ENCODE measurements at regions not wholly inside any gene's neighbourhood (a gene's known extent, or its start where the extent isn't known, plus 50 kb on each side); places are given as distances from the start of the nearest gene placed in this dataset.

DNA sequence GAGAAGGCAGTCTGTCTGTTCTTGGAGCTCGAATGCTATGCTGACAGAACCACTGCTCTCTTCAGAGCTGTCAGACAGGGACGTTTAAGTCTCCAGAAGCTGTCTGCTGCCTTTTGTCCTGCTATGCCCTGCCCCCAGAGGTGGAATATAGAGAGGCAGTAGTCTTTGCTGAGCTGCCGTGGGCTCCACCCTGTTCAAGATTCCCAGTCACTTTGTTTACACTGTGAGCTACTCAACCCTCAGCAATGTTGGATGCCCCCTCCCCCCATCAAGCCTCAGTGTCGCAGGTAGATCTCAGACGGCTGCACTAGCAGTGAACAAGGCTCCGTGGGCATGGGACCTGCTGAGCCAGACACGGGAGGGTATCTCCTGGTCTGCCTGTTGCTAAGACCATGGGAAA, 344.2 kb downstream of the TMEM161B start:
- DNase-seq (ENCODE audit: low spot score in 2 of 2): no peak
- Histone ChIP-seq H3K4me3 (no peak overlapping the region), H3K9me3 (no peaks in the 10 kb centered on the region), H3K4me1 (no peaks in the 10 kb centered on the region), H3K27me3 (no peaks in the 10 kb centered on the region), H3K27ac (no peak overlapping the region), H3K36me3 (no peaks in the 10 kb centered on the region)
- intact Hi-C loops (cut with DNase I; ENCODE audit: low total_unique reads): no loop called here
- TF ChIP-seq, protein P1, sequence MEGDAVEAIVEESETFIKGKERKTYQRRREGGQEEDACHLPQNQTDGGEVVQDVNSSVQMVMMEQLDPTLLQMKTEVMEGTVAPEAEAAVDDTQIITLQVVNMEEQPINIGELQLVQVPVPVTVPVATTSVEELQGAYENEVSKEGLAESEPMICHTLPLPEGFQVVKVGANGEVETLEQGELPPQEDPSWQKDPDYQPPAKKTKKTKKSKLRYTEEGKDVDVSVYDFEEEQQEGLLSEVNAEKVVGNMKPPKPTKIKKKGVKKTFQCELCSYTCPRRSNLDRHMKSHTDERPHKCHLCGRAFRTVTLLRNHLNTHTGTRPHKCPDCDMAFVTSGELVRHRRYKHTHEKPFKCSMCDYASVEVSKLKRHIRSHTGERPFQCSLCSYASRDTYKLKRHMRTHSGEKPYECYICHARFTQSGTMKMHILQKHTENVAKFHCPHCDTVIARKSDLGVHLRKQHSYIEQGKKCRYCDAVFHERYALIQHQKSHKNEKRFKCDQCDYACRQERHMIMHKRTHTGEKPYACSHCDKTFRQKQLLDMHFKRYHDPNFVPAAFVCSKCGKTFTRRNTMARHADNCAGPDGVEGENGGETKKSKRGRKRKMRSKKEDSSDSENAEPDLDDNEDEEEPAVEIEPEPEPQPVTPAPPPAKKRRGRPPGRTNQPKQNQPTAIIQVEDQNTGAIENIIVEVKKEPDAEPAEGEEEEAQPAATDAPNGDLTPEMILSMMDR (IDR thresholded peaks at IDR 0.05): no peak
- TF ChIP-seq POLR2AphosphoS5 (IDR thresholded peaks at IDR 0.05) (no peak), POLR2A (IDR thresholded peaks at IDR 0.05) (no peak)

DNA sequence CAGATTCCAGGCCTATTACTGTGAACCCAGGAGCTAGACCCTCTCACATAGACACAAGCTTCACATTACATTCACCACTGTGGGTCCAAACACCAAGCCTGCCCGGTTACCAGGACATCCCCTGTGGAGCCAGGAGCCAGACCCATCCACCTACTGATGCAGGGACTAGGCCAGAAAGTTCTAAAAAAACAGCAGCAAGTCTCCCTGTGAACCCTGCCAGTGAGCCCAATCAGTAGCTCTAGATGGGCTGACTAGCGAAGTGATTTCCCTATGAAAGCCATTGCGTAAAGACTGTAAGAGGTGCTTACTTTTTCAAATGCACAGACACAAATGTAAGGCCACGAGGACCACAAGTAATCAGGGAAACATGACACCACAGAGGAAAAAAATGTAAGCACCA, 352.3 kb downstream of the TMEM161B start:
- TF ChIP-seq POLR2A (IDR thresholded peaks at IDR 0.05): no peak
- intact Hi-C loops (cut with DNase I; ENCODE audit: low total_unique reads): no loop called here

DNA sequence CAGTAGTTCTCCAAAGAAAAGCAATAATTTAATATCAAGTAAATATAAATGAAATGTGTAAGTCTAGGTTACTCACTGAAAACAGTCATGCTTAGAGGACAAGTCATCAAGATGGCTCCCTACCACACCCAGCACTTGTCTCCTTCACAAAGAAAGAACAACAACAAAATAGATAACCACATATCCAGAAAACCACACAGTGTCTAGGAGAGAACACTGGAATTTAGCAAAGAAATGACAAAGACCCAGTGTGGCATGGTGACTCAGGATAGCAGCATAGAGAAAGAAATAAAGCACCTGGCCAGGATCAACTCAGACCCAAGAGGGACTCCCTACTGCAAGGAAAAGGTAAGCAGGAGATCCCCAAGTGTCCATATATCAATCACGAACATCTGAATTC, 356.2 kb downstream of the TMEM161B start:
- TF ChIP-seq, protein P1 (IDR thresholded peaks at IDR 0.05): no peak
- TF ChIP-seq POLR2A (IDR thresholded peaks at IDR 0.05) (no peak), POLR2AphosphoS5 (IDR thresholded peaks at IDR 0.05) (no peak)
- Histone ChIP-seq H3K4me3 (no peak overlapping the region), H3K36me3 (no peaks in the 10 kb centered on the region), H3K9me3 (peaks cover 2 to 4% of the 10 kb centered on the region in 2 donors), H3K27me3 (no peaks in the 10 kb centered on the region), H3K4me1 (no peaks in the 10 kb centered on the region), H3K27ac (no peak overlapping the region)
- intact Hi-C loops (cut with DNase I; ENCODE audit: low total_unique reads): no loop called here
- DNase-seq (ENCODE audit: low spot score in 2 of 2): no peak

More for the DNA sequence above, 352.3 kb downstream of the TMEM161B start:
- Histone ChIP-seq H3K27ac (no peak overlapping the region), H3K4me3 (no peak overlapping the region), H3K36me3 (no peaks in the 10 kb centered on the region), H3K9me3 (peaks cover 2 to 4% of the 10 kb centered on the region in 2 donors), H3K27me3 (no peaks in the 10 kb centered on the region), H3K4me1 (no peaks in the 10 kb centered on the region)
- no peak for DNase-seq (ENCODE audit: low spot score in 2 of 2)

DNA sequence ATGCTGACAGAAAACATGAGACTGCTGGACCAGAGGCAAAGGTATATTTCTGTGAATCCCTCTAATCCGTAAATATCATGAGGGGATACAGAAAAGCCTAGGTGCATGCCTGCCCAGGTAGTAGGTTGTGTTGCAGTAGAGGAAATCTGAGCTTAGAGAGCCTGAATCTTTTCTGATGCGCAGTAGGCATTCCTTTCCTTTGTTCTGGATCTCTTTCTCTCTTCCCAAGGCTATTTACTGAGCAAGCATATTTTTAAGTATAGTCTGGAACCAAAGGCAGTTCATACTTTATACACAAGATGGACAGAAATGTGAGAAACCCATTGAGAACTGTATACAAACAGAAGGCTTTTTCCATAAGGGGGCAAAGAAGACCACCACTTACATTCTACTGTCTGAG, 359.3 kb downstream of the TMEM161B start:
- intact Hi-C loops (cut with DNase I; ENCODE audit: low total_unique reads): no loop called here
- Histone ChIP-seq H3K27ac (no peak overlapping the region), H3K4me3 (no peak overlapping the region), H3K27me3 (no peaks in the 10 kb centered on the region), H3K9me3 (peaks cover 0 to 2% of the 10 kb centered on the region in 2 donors), H3K4me1 (no peaks in the 10 kb centered on the region), H3K36me3 (no peaks in the 10 kb centered on the region)
- no peak for DNase-seq (ENCODE audit: low spot score in 2 of 2)
- TF ChIP-seq, protein P1 (IDR thresholded peaks at IDR 0.05): no peak
- TF ChIP-seq POLR2A (IDR thresholded peaks at IDR 0.05) (no peak), POLR2AphosphoS5 (IDR thresholded peaks at IDR 0.05) (no peak)

DNA sequence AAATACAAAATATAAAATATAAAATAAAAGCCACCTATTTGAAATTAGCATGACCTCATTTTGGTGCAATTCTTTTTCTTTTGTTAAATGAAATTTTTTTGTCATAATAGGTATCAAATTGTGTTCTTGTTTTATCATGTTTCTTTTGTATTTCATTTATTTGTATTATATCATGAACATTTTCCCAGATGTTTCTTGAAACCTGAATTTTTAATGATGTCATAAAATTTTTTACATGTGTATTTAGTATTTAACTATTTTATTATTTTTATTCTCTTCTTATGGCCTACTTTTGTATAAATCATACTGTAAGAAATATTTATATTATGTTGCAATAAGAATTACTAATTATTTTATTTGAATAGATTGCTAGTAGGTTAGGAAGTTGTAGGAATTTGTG, 361.7 kb downstream of the TMEM161B start:
- H3K9me3 ChIP-seq: no peaks in the 10 kb centered on the region
- no peaks in the 10 kb centered on the region for H3K4me1 ChIP-seq
- TF ChIP-seq POLR2A (IDR thresholded peaks at IDR 0.05): no peak
- TF ChIP-seq, protein P1 (IDR thresholded peaks at IDR 0.05): no peak
- no peak for TF ChIP-seq POLR2AphosphoS5 (IDR thresholded peaks at IDR 0.05)
- no peaks in the 10 kb centered on the region for H3K36me3 ChIP-seq
- H3K27ac ChIP-seq: no peak overlapping the region
- intact Hi-C loops (cut with DNase I; ENCODE audit: low total_unique reads): no loop called here
- no peak for DNase-seq (ENCODE audit: low spot score in 2 of 2)
- no peaks in the 10 kb centered on the region for H3K27me3 ChIP-seq
- H3K4me3 ChIP-seq: no peak overlapping the region

DNA sequence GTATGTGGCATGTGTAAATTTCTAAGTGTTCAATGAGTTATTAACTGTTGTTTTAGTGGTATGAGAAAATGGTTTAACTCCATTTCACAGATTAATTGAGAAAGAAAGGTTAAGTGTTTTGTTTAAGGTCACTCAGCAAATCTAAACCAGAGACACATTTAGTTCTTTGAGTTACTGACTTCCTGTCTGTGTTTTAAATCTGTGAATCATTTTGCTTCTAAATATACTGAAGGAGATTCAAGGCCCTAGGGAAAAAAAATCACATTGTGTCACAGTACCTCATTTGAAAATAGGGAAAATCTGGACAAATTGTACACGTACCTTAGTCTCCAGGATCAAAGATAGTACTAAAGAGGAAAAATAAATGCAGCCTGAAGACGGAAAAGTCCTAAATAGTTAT, 368.2 kb downstream of the TMEM161B start:
- peak overlapping the region in 1 of 2 donors; percentile 58 for H3K27ac ChIP-seq
- TF ChIP-seq, protein P1 (IDR thresholded peaks at IDR 0.05): no peak

More for the DNA sequence above, 368.2 kb downstream of the TMEM161B start:
- H3K9me3 ChIP-seq: no peaks in the 10 kb centered on the region
- intact Hi-C loops (cut with DNase I; ENCODE audit: low total_unique reads): no loop called here
- no peaks in the 10 kb centered on the region for H3K27me3 ChIP-seq
- no peaks in the 10 kb centered on the region for H3K36me3 ChIP-seq
- DNase-seq (ENCODE audit: low spot score in 2 of 2): no peak
- no peaks in the 10 kb centered on the region for H3K4me1 ChIP-seq
- H3K4me3 ChIP-seq: no peak overlapping the region

Measured in breast epithelium (tissue), 4 donors.